GM18870 (cell line): ENCODE measurements at regions not wholly inside any gene's neighbourhood (a gene's known extent, or its start where the extent isn't known, plus 50 kb on each side); places are given as distances from the start of the nearest gene placed in this dataset.

Source experiments
- ATAC-seq: cut with Tn5 transposase; IDR thresholded peaks from one replicate; pipeline ENCODE4 v1.9.1; 2021; ENCODE audit warnings: moderate library complexity; ENCODE audit not compliant: unreplicated experiment

GRCh38 chr6:208364-208763 is 83.9 kb upstream of the DUSP22 start:
- no peak for ATAC-seq

- no peak for ATAC-seq
Measured at GRCh38 chr6:208938-209337, 83.3 kb upstream of the DUSP22 start.

- peak; percentile 76 for ATAC-seq
Measured at GRCh38 chr6:209432-210103, 82.7 kb upstream of the DUSP22 start.

- no peak for ATAC-seq
Measured at GRCh38 chr6:210104-210456, 82.2 kb upstream of the DUSP22 start.

- ATAC-seq, result no peak
Measured at GRCh38 chr6:210778-211374, 81.4 kb upstream of the DUSP22 start.

GRCh38 chr6:211871-212497 is 80.3 kb upstream of the DUSP22 start:
- ATAC-seq, result no peak

GRCh38 chr6:213284-213683 is 79.0 kb upstream of the DUSP22 start:
- no peak for ATAC-seq

- no peak for ATAC-seq
Measured at GRCh38 chr6:214428-214827, 77.9 kb upstream of the DUSP22 start.

GRCh38 chr6:215335-216034 is 76.8 kb upstream of the DUSP22 start:
- no peak for ATAC-seq

- no peak for ATAC-seq
Measured at GRCh38 chr6:217048-217659, 75.1 kb upstream of the DUSP22 start.

- ATAC-seq, result peak; percentile 38
Measured at GRCh38 chr6:218153-219018, 73.9 kb upstream of the DUSP22 start.

GRCh38 chr6:219019-219570 is 73.2 kb upstream of the DUSP22 start:
- no peak for ATAC-seq

GRCh38 chr6:219641-220198 is 72.6 kb upstream of the DUSP22 start:
- no peak for ATAC-seq

- no peak for ATAC-seq
Measured at GRCh38 chr6:220312-220711, 72.0 kb upstream of the DUSP22 start.

- no peak for ATAC-seq
Measured at GRCh38 chr6:220721-221475, 71.4 kb upstream of the DUSP22 start.

- no peak for ATAC-seq
Measured at GRCh38 chr6:221531-222349, 70.5 kb upstream of the DUSP22 start.

- no peak for ATAC-seq
Measured at GRCh38 chr6:222468-222867, 69.8 kb upstream of the DUSP22 start.

- no peak for ATAC-seq
Measured at GRCh38 chr6:223136-223535, 69.2 kb upstream of the DUSP22 start.
